CD4-positive, alpha-beta memory T cell (primary cell): ENCODE measurements at regions not wholly inside any gene's neighbourhood (a gene's known extent, or its start where the extent isn't known, plus 50 kb on each side); places are given as distances from the start of the nearest gene placed in this dataset.
"Not testable (repeated sequence)": the region's sequence is repeated elsewhere in the genome, so short reads cannot be mapped to it uniquely, and the experiment has no call there.

Experiments used
- CTCF ChIA-PET: fragments of 350-600 bp; sonication (Branson Sonifier 250); formaldehyde crosslinking; loops from one replicate; lab custom pipeline; 2021; ENCODE audit warnings: inconsistent platforms; ENCODE audit not compliant: partially characterized antibody; lab: Charles Lee
- POLR2A ChIA-PET: fragments of 350-600 bp; sonication (Branson Sonifier 250); formaldehyde crosslinking; loops from one replicate; lab custom pipeline; 2021; ENCODE audit not compliant: partially characterized antibody; lab: Charles Lee
- DNase-seq, 5 donors: peaks; one replicate each; pipeline versions ENCODE4 v3.0.0 to v3.0.0-alpha.2; 2020 to 2022; ENCODE audit warnings: mixed read lengths in 1 of 5
- H3K27ac ChIP-seq: one replicate; pipeline ENCODE4 v1.7.0; 2013; ENCODE audit warnings: low read depth, low read length
- H3K27me3 ChIP-seq: 2 replicates; pipeline ENCODE4 v1.7.0; 2013; ENCODE audit warnings: mild to moderate bottlenecking, low read length, moderate library complexity; ENCODE audit not compliant: insufficient read depth
- H3K36me3 ChIP-seq: 2 replicates; pipeline ENCODE4 v1.7.0; 2013; ENCODE audit warnings: mild to moderate bottlenecking, low read length, moderate library complexity; ENCODE audit not compliant: insufficient read depth
- H3K4me1 ChIP-seq: 2 replicates; pipeline ENCODE4 v1.7.0; 2013; ENCODE audit warnings: mild to moderate bottlenecking, low read length, moderate library complexity; ENCODE audit not compliant: insufficient read depth
- H3K4me3 ChIP-seq, 2 donors: one replicate each; pipeline ENCODE4 v1.7.0; 2013; ENCODE audit warnings: low read length in 2 of 2, mild to moderate bottlenecking in 1 of 2
- H3K9me3 ChIP-seq, 2 donors: one replicate each; pipeline ENCODE4 v1.7.0; 2013; ENCODE audit warnings: low read length in 2 of 2, control low read depth in 1 of 2; ENCODE audit not compliant: control insufficient read depth in 1 of 2
- H3K27ac Mint-ChIP-seq, 7 donors: one replicate each; pipeline ENCODE4 v1.8.0; 2020 to 2021; ENCODE audit warnings: mixed read lengths in 7 of 7, mild to moderate bottlenecking in 6 of 7, inconsistent platforms in 3 of 7, moderate library complexity in 3 of 7
- H3K27me3 Mint-ChIP-seq, 2 donors: one replicate each; pipeline ENCODE4 v1.8.0; 2020 to 2021; ENCODE audit warnings: mixed read lengths in 2 of 2
- H3K36me3 Mint-ChIP-seq, 2 donors: one replicate each; pipeline ENCODE4 v1.8.0; 2020 to 2021; ENCODE audit warnings: mixed read lengths in 2 of 2, inconsistent platforms in 1 of 2, mild to moderate bottlenecking in 1 of 2
- H3K4me1 Mint-ChIP-seq, 4 donors: one replicate each; pipeline ENCODE4 v1.8.0; 2020 to 2021; ENCODE audit warnings: mixed read lengths in 4 of 4, mild to moderate bottlenecking in 1 of 4
- H3K4me3 Mint-ChIP-seq, 8 donors: one replicate each; pipeline ENCODE4 v1.8.0; 2020 to 2021; ENCODE audit warnings: mixed read lengths in 8 of 8, mild to moderate bottlenecking in 7 of 8, moderate library complexity in 6 of 8, inconsistent platforms in 3 of 8
- H3K9me3 Mint-ChIP-seq, 8 donors: one replicate each; pipeline ENCODE4 v1.8.0; 2020 to 2021; ENCODE audit warnings: mixed read lengths in 8 of 8, mild to moderate bottlenecking in 5 of 8, inconsistent platforms in 3 of 8, moderate library complexity in 1 of 8
- intact Hi-C: fragments of 100-400 bp; cut with micrococcal nuclease; formaldehyde crosslinking; loops from one replicate; pipeline ENCODE4 v1.15.1; 2023

DNA sequence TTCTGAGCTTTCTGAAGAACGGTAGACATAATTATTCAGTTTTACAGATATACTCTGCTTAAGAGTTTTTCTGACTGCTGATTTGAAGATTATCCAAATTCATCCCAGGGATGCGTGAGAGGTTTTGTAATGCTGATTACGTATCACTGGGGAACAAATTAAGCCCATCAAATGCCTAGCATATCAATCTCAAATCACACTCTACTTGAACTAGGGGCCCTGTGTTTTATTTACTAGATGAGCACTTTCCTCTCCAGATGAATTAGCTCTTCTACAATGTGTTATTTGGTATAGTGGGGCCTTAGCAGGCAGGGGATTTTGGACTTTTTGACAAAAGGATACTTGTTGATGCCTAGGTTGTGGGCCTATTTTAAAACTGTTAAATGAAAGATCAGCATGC, 177.9 kb downstream of the JRKL start:
- H3K4me3 ChIP-seq = no peak overlapping the region
- Mint-ChIP-seq H3K4me1 (no peaks in the 10 kb centered on the region), H3K27ac (no peak overlapping the region), H3K27me3 (no peaks in the 10 kb centered on the region), H3K4me3 (peak overlapping the region in 1 of 8 donors; percentile 20), H3K36me3 (no peaks in the 10 kb centered on the region), H3K9me3 (no peaks in the 10 kb centered on the region)
- intact Hi-C loops = no loop called here
- ChIA-PET CTCF (no interaction called here), POLR2A (no interaction called here)
- no peak for DNase-seq
- H3K36me3 ChIP-seq = no peaks in the 10 kb centered on the region
- H3K27ac ChIP-seq = no peak overlapping the region
- H3K4me1 ChIP-seq = no peaks in the 10 kb centered on the region
- H3K27me3 ChIP-seq = no peaks in the 10 kb centered on the region
- no peaks in the 10 kb centered on the region for H3K9me3 ChIP-seq

DNA sequence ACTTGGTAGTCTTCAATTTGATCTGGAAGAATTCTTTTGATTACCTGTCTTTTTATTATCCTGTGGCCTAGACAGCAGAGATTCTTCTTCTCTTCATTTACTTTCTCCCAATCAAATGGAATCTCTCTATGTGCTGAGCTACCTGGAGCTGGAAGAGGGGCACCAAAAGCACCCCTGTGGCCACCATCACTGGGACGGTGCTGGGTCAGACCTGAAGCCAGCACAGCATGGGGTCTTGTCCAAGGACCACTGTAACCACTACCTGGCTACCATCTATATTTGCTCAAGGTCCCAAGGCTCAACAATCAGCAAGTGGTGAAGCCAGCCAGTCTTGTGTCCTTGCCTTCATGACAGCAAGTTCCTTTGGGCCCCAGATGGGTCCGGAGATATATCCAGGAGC, 186.6 kb downstream of the JRKL start:
- intact Hi-C loops = no loop called here
- Histone ChIP-seq H3K4me3 (no peak overlapping the region), H3K36me3 (no peaks in the 10 kb centered on the region), H3K27me3 (no peaks in the 10 kb centered on the region), H3K9me3 (no peaks in the 10 kb centered on the region), H3K4me1 (no peaks in the 10 kb centered on the region), H3K27ac (no peak overlapping the region)
- no peak for DNase-seq
- no peaks in the 10 kb centered on the region for H3K36me3 Mint-ChIP-seq
- H3K9me3 Mint-ChIP-seq = peaks cover 0 to 2% (median 0%) of the 10 kb centered on the region in 8 donors
- H3K27ac Mint-ChIP-seq = no peak overlapping the region
- ChIA-PET CTCF (no interaction called here), POLR2A (no interaction called here)
- H3K4me3 Mint-ChIP-seq = no peak overlapping the region
- H3K27me3 Mint-ChIP-seq = peaks cover 0 to 5% of the 10 kb centered on the region in 2 donors
- H3K4me1 Mint-ChIP-seq = no peaks in the 10 kb centered on the region

DNA sequence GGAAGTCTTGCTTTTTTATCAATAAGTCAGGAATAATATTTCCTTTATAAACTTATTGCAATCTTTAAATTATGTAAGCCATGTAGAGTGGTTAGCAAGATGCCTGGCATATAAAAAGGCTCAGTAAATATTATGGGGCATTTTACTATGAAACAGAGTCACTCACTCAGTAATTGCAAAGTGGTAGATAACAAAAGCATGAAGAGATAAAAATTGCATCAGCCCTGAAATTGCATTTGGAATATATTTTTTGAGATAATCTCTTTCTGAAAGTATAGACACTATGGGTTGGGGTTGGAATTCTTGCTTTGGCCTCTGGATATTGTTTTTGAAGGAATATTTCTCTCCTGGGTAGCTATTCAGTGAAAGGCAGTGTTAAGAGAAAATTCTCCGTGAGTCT, 188.6 kb downstream of the JRKL start:
- H3K36me3 ChIP-seq = no peaks in the 10 kb centered on the region
- no peaks in the 10 kb centered on the region for H3K36me3 Mint-ChIP-seq
- no peak overlapping the region for H3K27ac Mint-ChIP-seq
- H3K4me3 Mint-ChIP-seq = no peak overlapping the region
- no peak overlapping the region for H3K27ac ChIP-seq
- intact Hi-C loops = no loop called here
- peaks cover 0 to 3% (median under 1%) of the 10 kb centered on the region in 8 donors for H3K9me3 Mint-ChIP-seq
- ChIA-PET CTCF (no interaction called here), POLR2A (no interaction called here)
- no peaks in the 10 kb centered on the region for H3K4me1 ChIP-seq
- peaks cover 0 to 6% of the 10 kb centered on the region in 2 donors for H3K27me3 Mint-ChIP-seq
- H3K4me3 ChIP-seq = no peak overlapping the region
- no peak for DNase-seq
- H3K9me3 ChIP-seq = no peaks in the 10 kb centered on the region
- no peaks in the 10 kb centered on the region for H3K27me3 ChIP-seq
- no peaks in the 10 kb centered on the region for H3K4me1 Mint-ChIP-seq

DNA sequence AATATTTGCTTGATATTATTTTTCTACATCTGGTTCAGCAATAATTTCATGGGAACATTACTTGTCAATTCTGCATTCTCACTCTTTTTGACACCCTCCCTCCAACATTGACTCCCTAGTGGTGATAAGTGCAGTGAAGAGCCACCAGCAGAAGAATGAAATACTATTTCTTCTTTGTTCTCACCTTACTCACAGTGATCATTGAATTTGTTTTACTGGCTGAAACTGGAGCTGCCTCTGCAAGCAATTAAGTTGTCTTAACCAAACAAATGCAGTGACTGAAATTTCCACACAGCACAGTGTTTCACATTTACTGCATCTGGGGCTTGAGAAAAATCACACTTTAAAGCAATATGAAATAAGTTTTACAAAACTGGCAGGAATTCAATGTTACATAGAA, 189.8 kb downstream of the JRKL start:
- intact Hi-C loops = no loop called here
- CTCF ChIA-PET = no interaction called here
- Mint-ChIP-seq H3K27me3 (peaks cover 0 to 6% of the 10 kb centered on the region in 2 donors), H3K4me3 (no peak overlapping the region), H3K27ac (no peak overlapping the region), H3K4me1 (no peaks in the 10 kb centered on the region), H3K9me3 (peaks cover 0 to 8% (median 2%) of the 10 kb centered on the region in 8 donors), H3K36me3 (no peaks in the 10 kb centered on the region)
- Histone ChIP-seq H3K27me3 (no peaks in the 10 kb centered on the region), H3K9me3 (no peaks in the 10 kb centered on the region), H3K36me3 (no peaks in the 10 kb centered on the region), H3K4me3 (no peak overlapping the region), H3K27ac (no peak overlapping the region), H3K4me1 (no peaks in the 10 kb centered on the region)
- no peak for DNase-seq
- POLR2A ChIA-PET = no interaction called here

DNA sequence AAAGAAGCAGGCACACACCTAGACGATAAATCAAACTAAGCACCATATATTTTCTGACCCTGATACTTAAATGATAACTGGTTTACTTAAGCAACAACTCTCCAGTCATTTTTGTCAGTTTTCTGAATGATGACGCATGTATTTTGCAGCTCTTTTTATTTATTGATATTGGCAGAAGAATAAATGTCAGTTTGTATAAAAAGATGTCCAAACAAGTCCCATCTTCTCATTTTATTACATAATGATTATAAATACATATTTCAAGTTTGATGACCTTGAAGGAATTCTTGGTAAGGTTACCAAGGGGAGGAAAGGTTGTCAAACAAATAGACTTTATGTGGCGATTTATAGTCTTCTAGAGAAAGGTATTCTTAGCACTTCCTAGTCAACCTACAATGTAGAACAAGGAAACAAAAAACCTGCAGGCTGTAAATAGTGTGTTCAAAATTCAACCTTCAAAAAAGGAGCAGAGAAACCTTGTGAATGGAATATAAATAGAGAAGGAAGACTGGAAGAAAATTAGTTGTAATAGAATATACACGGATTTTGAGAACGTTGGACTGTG, 190.7 kb downstream of the JRKL start:
- ChIA-PET CTCF (no interaction called here), POLR2A (no interaction called here)
- Mint-ChIP-seq H3K4me1 (no peaks in the 10 kb centered on the region), H3K27ac (no peak overlapping the region), H3K9me3 (peaks cover 0 to 8% (median 2%) of the 10 kb centered on the region in 8 donors), H3K27me3 (peaks cover 0 to 6% of the 10 kb centered on the region in 2 donors), H3K4me3 (no peak overlapping the region), H3K36me3 (no peaks in the 10 kb centered on the region)
- Histone ChIP-seq H3K27me3 (no peaks in the 10 kb centered on the region), H3K4me1 (no peaks in the 10 kb centered on the region), H3K9me3 (no peaks in the 10 kb centered on the region), H3K4me3 (no peak overlapping the region), H3K36me3 (no peaks in the 10 kb centered on the region), H3K27ac (no peak overlapping the region)
- intact Hi-C loops = no loop called here
- no peak for DNase-seq

DNA sequence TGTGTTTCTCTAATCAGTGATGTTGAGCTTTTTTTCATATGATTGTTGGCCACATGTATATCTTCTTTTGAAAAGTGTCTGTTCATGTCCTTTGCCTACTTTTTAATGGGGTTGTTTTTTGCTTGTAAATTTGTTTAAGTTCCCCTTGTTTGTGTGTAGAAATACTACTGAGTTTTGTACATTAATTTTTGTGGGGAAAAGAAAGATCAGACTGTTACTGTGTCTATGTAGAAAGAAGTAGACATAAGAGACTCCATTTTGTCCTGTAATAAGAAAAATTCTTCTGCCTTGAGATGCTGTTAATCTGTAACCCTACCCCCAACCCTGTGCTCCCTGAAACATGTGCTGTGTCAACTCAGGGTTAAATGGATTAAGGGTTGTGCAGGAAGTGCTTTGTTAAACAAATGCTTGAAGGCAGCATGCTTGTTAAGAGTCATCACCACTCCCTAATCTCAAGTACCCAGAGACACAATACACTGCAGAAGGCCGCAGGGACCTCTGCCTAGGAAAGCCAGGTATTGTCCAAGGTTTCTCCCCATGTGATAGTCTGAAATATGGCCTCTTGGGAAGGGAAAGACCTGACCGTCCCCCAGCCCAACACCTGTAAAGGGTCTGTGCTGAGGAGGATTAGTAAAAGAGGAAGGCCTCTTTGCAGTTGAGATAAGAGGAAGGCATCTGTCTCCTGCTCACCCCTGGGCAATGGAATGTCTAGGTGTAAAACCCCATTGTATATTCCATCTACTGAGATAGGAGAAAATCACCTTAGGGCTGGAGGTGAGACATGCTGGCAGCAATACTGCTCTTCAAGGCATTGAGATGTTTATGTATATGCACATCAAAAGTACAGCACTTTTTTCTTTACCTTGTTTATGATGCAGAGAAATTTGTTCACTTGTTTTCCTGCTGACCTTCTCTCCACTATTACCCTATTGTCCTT, 196.4 kb downstream of the JRKL start:
- DNase-seq, H3K4me1 Mint-ChIP-seq, POLR2A ChIA-PET, H3K9me3 ChIP-seq, H3K4me1 ChIP-seq, H3K4me3 Mint-ChIP-seq, H3K4me3 ChIP-seq, H3K36me3 Mint-ChIP-seq, H3K27me3 Mint-ChIP-seq, intact Hi-C loops, H3K27ac ChIP-seq, CTCF ChIA-PET, H3K36me3 ChIP-seq, H3K27me3 ChIP-seq, H3K27ac Mint-ChIP-seq: not testable (repeated sequence)
- peaks cover 0 to 10% (median 3%) of the 10 kb centered on the region in 8 donors for H3K9me3 Mint-ChIP-seq

DNA sequence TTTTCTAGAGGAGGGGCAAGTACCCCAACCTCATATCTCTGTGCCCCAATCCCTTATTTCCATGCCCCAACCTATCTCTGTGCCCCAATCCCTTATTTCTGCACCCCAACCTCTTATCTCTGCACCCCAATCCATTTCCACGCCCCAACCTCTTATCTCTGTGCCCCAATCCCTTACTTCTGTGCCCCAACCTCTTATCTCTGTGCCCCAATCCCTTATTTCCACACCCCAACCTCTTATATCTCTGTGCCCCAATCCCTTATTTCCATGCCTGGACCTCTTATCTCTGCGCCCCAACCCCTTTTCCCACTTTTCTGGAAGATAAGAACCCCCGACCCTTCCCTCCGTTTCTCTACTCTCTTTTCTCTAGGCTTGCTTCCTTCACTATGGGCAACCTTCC, 199.0 kb downstream of the JRKL start:
- H3K27ac ChIP-seq, H3K4me3 ChIP-seq, DNase-seq, intact Hi-C loops, H3K4me3 Mint-ChIP-seq, H3K36me3 Mint-ChIP-seq, H3K27ac Mint-ChIP-seq, CTCF ChIA-PET, POLR2A ChIA-PET, H3K27me3 ChIP-seq, H3K4me1 ChIP-seq, H3K27me3 Mint-ChIP-seq, H3K4me1 Mint-ChIP-seq, H3K9me3 ChIP-seq, H3K36me3 ChIP-seq: not testable (repeated sequence)
- H3K9me3 Mint-ChIP-seq = peaks cover 0 to 11% (median 2%) of the 10 kb centered on the region in 8 donors
